ENCODE measurements at regions not wholly inside any gene's neighbourhood (a gene's known extent, or its start where the extent isn't known, plus 50 kb on each side); places are given as distances from the start of the nearest gene placed in this dataset.
"Not testable (repeated sequence)": the region's sequence is repeated elsewhere in the genome, so short reads cannot be mapped to it uniquely, and the experiment has no call there.

DNA sequence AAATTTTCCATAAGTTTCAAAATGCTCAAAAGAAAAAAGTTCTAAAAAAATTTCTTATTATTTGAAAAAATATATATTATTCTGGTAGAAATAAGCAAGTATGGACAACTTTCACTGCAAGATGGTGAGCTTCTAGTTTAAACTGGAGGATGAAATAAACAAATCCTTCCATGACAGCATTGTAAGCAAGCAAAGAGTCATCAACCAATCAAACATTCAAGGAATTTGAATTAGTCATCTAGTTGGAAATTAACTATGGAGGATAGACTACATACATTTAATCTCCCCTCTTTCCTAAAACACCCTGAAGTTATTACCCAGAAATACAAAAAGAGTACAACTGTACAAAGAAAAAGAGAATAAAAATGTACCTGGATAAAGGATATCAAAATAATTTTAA is 51.0 kb upstream of the IRX5 start:
- TF ChIP-seq, protein P1, sequence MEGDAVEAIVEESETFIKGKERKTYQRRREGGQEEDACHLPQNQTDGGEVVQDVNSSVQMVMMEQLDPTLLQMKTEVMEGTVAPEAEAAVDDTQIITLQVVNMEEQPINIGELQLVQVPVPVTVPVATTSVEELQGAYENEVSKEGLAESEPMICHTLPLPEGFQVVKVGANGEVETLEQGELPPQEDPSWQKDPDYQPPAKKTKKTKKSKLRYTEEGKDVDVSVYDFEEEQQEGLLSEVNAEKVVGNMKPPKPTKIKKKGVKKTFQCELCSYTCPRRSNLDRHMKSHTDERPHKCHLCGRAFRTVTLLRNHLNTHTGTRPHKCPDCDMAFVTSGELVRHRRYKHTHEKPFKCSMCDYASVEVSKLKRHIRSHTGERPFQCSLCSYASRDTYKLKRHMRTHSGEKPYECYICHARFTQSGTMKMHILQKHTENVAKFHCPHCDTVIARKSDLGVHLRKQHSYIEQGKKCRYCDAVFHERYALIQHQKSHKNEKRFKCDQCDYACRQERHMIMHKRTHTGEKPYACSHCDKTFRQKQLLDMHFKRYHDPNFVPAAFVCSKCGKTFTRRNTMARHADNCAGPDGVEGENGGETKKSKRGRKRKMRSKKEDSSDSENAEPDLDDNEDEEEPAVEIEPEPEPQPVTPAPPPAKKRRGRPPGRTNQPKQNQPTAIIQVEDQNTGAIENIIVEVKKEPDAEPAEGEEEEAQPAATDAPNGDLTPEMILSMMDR (IDR thresholded peaks at IDR 0.05; ENCODE audit: insufficient read depth, low read length, missing control alignments), result no peak
- no peak for DNase-seq (ENCODE audit: low read depth, low spot score)
- H3K4me3 ChIP-seq (ENCODE audit: low read depth, low read length), result no peak overlapping the region
- ChIA-PET POLR2A (no interaction called here), CTCF (no interaction called here)

DNA sequence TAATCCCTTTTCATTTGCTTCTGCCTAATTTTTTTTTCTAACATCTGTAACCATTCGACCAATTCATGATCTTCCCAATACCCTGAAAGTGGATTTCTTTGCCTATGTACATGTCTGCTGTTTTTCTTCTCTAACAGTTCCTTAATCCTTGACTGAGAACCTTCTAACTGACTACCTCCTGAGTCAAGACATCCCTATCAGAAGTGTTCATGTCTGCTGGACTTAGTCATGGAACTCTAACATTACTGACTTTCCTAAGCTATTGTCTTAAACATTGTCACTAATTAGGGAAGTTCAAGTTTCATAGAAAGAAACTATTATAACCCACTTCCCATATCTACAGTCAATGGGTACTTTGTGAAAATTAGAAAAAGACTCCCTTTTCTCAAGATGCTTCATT is 52.4 kb upstream of the IRX5 start:
- no peak for DNase-seq (ENCODE audit: low read depth, low spot score)
- TF ChIP-seq, protein P1 (IDR thresholded peaks at IDR 0.05; ENCODE audit: insufficient read depth, low read length, missing control alignments), result no peak
- ChIA-PET CTCF (no interaction called here), POLR2A (no interaction called here)
- no peak overlapping the region for H3K4me3 ChIP-seq (ENCODE audit: low read depth, low read length)

DNA sequence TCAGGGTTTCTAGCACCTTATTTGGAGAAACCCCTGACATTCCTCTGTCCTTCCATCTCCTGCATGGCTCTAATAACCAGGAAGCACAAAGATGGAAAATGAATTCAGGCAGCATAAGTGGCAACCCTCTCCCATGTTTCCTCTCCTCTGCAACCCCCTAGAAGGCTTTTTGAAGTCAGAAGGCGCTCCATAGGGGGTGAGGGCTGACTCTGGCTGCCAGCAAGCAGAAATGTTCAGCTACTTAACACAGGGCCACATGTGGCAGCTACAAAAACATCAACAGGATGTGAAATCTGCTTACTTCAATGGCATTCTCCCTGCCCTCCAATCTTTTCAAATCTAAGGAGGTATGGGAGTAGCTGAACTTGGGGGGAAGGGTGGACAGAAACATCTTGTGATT is 55.2 kb upstream of the IRX5 start:
- ChIA-PET CTCF (interaction anchor here (1.3 kb wide), 1 partner anchor 16 kb away, joined by 3 read pairs; no protein-coding TSS in a partner anchor), POLR2A (no interaction called here)
- TF ChIP-seq, protein P1 (IDR thresholded peaks at IDR 0.05; ENCODE audit: insufficient read depth, low read length, missing control alignments), result no peak
- DNase-seq (ENCODE audit: low read depth, low spot score), result no peak
- no peak overlapping the region for H3K4me3 ChIP-seq (ENCODE audit: low read depth, low read length)

DNA sequence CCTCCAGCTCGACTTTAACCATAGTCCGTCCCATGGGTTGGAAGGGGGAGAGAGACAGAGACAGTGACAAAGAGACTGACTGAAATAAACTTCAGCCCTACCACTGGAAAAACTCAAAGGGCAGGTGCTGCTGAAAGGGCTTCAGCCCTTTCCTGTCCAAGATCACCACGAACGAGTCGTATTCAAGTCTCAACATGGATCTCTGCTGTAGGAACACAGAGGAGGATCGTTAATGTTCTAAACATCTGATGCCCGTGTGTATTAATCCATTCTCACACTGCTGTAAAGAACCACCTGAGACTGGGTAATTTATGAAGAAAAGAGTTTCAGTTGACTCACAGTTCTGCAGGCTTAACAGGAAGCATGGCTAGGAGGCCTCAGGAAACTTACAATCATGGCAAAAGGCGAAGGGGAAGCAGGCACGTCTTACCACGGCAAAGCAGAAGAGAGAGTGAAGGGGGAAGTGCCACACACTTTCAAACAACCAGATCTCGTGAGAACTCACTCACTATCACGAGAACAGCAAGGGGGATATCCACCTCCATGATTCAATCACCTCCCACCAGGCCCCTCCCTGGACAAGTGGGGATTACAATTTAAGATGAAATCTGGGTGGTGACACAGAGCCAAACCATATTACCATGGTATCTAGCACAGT is 56.8 kb upstream of the IRX5 start:
- POLR2A ChIA-PET; DNase-seq (ENCODE audit: low read depth, low spot score); CTCF ChIA-PET; H3K4me3 ChIP-seq (ENCODE audit: low read depth, low read length): not testable (repeated sequence)

DNA sequence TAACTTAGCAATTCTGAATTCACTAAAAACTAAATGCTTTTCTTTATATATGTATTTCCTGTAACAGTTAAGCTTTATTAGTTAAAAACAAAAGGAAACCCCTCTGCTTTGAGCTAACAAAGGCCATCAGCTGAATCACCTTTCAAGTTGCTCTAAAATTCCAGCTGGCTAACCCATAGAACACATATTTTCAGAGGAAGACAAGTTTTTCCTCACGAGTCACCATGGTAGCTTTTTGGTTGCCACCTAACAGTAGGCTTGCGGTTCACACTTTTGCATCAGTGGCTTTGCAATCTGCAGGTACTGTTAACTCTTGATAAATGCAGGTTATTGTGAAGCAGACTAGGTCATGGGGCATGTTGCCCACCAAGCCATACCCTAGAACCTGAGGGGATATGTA is 57.6 kb upstream of the IRX5 start:
- ChIA-PET POLR2A (no interaction called here), CTCF (no interaction called here)
- no peak for DNase-seq (ENCODE audit: low read depth, low spot score)
- TF ChIP-seq, protein P1 (IDR thresholded peaks at IDR 0.05; ENCODE audit: insufficient read depth, low read length, missing control alignments), result no peak
- H3K4me3 ChIP-seq (ENCODE audit: low read depth, low read length), result no peak overlapping the region

DNA sequence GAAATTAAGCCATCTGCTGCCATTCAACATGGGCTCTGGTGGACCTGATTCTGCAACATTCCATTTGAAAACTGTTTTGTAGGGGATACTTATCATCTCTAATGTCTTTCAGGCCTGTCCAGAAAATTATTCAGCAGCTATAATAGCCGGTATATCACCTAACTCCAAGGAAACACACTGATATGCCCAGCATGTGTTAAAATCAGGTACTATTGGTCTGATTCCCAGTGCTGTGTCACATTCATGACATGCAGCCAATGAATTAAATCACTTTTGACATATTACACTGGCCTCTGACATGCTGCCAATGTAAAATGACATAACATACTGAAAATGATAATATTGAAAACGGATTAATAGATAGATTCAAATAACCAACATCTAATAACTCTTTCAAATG is 60.5 kb upstream of the IRX5 start:
- POLR2A ChIA-PET, result no interaction called here
- CTCF ChIA-PET, result no interaction called here

More for the DNA sequence above, 60.5 kb upstream of the IRX5 start:
- TF ChIP-seq, protein P1 (IDR thresholded peaks at IDR 0.05; ENCODE audit: insufficient read depth, low read length, missing control alignments), result no peak
- no peak overlapping the region for H3K4me3 ChIP-seq (ENCODE audit: low read depth, low read length)
- no peak for DNase-seq (ENCODE audit: low read depth, low spot score)
